ENCODE measurements at regions not wholly inside any gene's neighbourhood (a gene's known extent, or its start where the extent isn't known, plus 50 kb on each side); places are given as distances from the start of the nearest gene placed in this dataset.

GRCh38 chr16:6709736-6710135, 622.9 kb upstream of the RBFOX1 start:
- TF ChIP-seq, protein P1, sequence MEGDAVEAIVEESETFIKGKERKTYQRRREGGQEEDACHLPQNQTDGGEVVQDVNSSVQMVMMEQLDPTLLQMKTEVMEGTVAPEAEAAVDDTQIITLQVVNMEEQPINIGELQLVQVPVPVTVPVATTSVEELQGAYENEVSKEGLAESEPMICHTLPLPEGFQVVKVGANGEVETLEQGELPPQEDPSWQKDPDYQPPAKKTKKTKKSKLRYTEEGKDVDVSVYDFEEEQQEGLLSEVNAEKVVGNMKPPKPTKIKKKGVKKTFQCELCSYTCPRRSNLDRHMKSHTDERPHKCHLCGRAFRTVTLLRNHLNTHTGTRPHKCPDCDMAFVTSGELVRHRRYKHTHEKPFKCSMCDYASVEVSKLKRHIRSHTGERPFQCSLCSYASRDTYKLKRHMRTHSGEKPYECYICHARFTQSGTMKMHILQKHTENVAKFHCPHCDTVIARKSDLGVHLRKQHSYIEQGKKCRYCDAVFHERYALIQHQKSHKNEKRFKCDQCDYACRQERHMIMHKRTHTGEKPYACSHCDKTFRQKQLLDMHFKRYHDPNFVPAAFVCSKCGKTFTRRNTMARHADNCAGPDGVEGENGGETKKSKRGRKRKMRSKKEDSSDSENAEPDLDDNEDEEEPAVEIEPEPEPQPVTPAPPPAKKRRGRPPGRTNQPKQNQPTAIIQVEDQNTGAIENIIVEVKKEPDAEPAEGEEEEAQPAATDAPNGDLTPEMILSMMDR (IDR thresholded peaks at IDR 0.05) = no peak
- no peak for TF ChIP-seq POLR2A (IDR thresholded peaks at IDR 0.05)
- TF ChIP-seq POLR2AphosphoS5 (IDR thresholded peaks at IDR 0.05) = no peak

Measured in breast epithelium (tissue), 3 donors.